RWPE1 (cell line): ENCODE measurements at regions not wholly inside any gene's neighbourhood (a gene's known extent, or its start where the extent isn't known, plus 50 kb on each side); places are given as distances from the start of the nearest gene placed in this dataset.

Experiments
- CTCF ChIA-PET: fragments of 350-600 bp; sonication (Branson Sonifier 250); formaldehyde crosslinking; extraction: SDS; loops from one replicate; lab custom pipeline; 2021; lab: Yijun Ruan, JAX
- POLR2A ChIA-PET: fragments of 400-600 bp; formaldehyde crosslinking; extraction: SDS; loops from one replicate; lab custom pipeline; 2020; ENCODE audit warnings: antibody characterized with exemption; ENCODE audit not compliant: low non-redundant PET; lab: Yijun Ruan, JAX
- DNase-seq: peaks from one replicate; pipeline ENCODE4 v3.0.0; 2012; ENCODE audit warnings: low spot score
- H3K27ac ChIP-seq: fragments of 450-650 bp; 2 replicates; pipeline ENCODE4 v1.5.1; 2017
- TF ChIP-seq, protein P1 (sequence below): fragments of 450-650 bp; conservative IDR thresholded peaks from 2 replicates; pipeline ENCODE4 v1.5.1; 2017; ENCODE audit warnings: low read depth, mild to moderate bottlenecking

DNA sequence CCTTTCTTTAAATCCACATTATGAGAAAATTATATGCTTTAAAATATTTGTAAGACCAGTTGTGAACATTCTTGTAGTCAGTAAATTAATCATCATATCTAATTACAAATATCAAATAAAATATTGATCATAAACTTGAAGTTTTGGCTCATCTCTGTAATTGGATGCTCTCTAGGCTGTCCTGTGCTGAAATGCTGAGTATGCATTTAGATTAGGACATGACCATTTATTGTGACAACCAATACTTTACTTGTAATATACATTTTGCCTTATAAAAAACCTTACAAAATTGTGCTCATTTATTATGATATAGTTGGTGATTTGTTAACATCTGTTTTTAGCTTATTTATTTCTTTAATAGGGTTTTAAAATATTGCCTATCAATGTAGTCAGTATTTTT, 116.1 kb upstream of the DOCK10 start:
- TF ChIP-seq, protein P1, sequence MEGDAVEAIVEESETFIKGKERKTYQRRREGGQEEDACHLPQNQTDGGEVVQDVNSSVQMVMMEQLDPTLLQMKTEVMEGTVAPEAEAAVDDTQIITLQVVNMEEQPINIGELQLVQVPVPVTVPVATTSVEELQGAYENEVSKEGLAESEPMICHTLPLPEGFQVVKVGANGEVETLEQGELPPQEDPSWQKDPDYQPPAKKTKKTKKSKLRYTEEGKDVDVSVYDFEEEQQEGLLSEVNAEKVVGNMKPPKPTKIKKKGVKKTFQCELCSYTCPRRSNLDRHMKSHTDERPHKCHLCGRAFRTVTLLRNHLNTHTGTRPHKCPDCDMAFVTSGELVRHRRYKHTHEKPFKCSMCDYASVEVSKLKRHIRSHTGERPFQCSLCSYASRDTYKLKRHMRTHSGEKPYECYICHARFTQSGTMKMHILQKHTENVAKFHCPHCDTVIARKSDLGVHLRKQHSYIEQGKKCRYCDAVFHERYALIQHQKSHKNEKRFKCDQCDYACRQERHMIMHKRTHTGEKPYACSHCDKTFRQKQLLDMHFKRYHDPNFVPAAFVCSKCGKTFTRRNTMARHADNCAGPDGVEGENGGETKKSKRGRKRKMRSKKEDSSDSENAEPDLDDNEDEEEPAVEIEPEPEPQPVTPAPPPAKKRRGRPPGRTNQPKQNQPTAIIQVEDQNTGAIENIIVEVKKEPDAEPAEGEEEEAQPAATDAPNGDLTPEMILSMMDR = no peak
- DNase-seq = no peak
- no peak overlapping the region for H3K27ac ChIP-seq
- ChIA-PET CTCF (no interaction called here), POLR2A (no interaction called here)

DNA sequence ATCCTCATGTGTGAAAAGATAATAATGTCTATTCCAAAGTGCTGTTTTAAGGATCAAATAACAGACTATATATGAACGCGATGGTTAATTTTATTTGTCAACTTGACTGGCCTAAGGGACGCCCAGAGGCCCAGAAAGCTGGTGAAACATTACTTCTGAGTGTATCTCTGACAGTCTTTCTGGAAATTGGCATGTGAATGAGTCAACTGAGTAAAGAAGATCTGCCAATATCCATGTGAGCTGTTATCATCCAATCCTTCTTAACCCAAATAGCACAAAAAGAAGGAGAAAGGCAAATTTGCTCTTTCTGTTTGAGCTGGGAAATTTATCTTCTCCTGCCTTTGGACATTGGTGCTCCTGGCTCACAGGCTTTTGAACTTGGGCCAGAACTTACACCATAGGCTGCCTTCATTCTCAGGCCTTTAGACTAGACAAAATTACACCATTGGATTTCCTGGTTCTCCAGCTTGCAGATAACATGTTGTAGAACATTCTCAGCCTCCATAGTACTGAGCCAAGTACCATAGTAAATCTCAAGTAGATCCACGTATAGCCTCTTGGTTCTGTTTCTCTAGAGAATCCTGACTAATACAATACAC, 114.7 kb upstream of the DOCK10 start:
- ChIA-PET CTCF (no interaction called here), POLR2A (no interaction called here)
- DNase-seq = no peak
- TF ChIP-seq, protein P1 = no peak
- no peak overlapping the region for H3K27ac ChIP-seq

DNA sequence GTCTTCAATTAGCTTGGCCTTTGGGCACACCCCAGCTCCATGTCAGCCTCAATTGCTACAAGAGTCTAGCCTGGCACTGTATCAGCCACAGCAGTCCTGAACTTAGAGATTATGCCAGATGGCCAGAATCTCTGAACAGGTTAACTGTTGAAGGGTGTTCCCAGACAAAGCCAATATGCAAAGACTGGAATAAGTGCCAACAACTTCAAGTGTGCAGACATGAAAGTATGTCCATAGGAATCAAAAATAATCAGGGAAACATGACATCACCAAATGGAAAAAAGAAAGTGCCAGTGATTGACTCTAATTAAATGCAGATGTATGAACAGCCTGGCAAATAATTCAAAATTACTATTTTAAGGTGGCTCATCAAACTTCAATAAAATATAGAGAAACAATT, 98.5 kb upstream of the DOCK10 start:
- ChIA-PET CTCF (no interaction called here), POLR2A (no interaction called here)
- H3K27ac ChIP-seq = no peak overlapping the region
- TF ChIP-seq, protein P1 = no peak
- DNase-seq = no peak

DNA sequence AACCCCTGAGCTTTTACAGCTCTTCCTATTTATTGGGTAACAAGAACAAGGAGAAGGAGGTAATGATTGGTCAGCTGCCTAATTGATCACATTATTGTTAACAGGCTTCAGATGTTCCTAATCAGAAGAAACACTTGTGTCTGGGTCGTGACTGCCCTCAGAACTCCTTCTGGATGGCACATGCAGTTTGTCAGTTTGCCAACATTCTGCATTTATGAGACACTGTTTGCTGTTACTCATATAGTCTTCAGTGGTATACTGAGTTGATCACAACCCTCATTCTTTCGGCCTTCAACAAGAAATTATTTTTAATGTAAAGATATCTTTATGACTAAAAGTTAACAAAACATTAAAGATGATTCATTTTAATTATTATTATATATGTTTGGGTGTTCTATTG, 95.7 kb upstream of the DOCK10 start:
- POLR2A ChIA-PET = no interaction called here
- no peak overlapping the region for H3K27ac ChIP-seq
- TF ChIP-seq, protein P1 = no peak
- DNase-seq = no peak
- CTCF ChIA-PET = no interaction called here

DNA sequence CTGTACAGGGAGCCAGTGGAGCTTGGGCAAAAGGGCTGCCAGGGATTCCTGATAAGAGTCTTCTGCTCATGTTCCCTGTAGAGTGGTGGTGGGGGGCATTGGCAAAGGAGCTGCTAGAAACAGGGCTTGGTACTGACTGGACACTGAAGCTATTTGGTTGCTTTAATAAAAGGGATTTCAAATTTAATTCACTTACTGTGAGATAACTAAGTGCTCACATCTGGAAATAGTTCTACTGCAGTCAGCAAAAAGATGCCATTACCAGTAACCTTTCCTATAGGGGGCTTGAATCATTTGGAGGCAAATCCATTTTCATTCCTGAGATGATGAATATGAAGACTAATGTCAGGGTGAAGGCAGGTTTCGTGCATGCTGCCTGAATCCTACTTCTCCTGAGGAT, 94.3 kb upstream of the DOCK10 start:
- DNase-seq = no peak
- TF ChIP-seq, protein P1 = no peak
- CTCF ChIA-PET = interaction anchor here (0.6 kb wide), 1 partner anchor 1220 kb away, joined by 4 read pairs; no protein-coding TSS in a partner anchor
- POLR2A ChIA-PET = no interaction called here
- H3K27ac ChIP-seq = no peak overlapping the region

DNA sequence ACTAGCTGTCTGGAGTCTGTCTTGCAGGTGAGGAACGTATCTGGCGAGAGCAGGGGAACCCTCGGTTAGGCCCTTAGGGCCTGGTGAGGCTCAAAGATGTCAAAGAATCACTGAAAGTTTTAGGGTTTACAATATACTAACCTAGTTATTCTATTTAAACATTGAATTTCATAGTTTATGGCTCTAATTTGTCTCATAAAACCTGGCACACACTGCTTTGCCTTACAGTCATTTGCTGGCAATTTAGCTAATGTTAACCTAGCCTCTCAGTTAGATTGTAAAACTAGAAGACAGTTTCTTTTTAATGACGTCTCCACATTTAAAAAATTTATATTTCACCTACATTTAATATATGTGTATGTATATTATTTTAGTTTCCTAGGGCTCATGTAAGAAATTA, 89.6 kb upstream of the DOCK10 start:
- ChIA-PET CTCF (interaction anchor here (0.7 kb wide), 1 partner anchor 271 kb away, joined by 3 read pairs; no protein-coding TSS in a partner anchor), POLR2A (no interaction called here)

More for the DNA sequence above, 89.6 kb upstream of the DOCK10 start:
- TF ChIP-seq, protein P1 = no peak
- H3K27ac ChIP-seq = no peak overlapping the region
- DNase-seq = no peak
